ENCODE measurements at regions not wholly inside any gene's neighbourhood (a gene's known extent, or its start where the extent isn't known, plus 50 kb on each side); places are given as distances from the start of the nearest gene placed in this dataset.
"Not testable (repeated sequence)": the region's sequence is repeated elsewhere in the genome, so short reads cannot be mapped to it uniquely, and the experiment has no call there.

DNA sequence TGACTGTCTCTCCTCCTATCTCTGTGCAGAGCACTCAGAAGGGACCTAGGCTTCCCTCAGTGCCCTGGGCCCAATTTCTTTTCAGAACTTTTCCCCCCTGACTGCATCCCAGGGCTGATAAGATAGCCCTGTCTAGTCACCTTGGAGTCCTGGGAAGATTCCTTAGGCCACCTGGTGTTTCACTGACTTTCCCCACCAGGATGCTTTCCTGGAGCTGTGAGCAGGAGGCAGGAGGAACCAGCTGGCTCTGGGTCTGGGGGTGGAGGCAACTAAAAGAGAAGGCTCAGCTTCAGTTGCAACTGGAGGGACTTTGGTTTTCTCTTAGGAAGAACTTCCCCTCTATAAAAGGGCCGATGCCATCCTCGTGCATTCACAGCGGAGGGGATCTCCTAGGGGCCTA lies 115.1 kb downstream of the TNFRSF13B start:
- H3K4me3 ChIP-seq (ENCODE audit: low read depth in 1 of 3, low read length in 3 of 3); H3K4me1 ChIP-seq (ENCODE audit: control insufficient read depth in 4 of 4, insufficient read depth in 4 of 4, low read length in 3 of 4); H3K27me3 ChIP-seq (ENCODE audit: control insufficient read depth in 4 of 4, insufficient read depth in 4 of 4, low read length in 3 of 4); H3K27ac ChIP-seq (ENCODE audit: low read depth in 1 of 2, low read length in 2 of 2); H3K9me3 ChIP-seq (ENCODE audit: control insufficient read depth in 4 of 4, low read length in 3 of 4); H3K9ac ChIP-seq (ENCODE audit: low read depth in 1 of 2, low read length in 2 of 2); H3K36me3 ChIP-seq (ENCODE audit: control insufficient read depth in 4 of 4, insufficient read depth in 3 of 4, low read depth in 1 of 4, low read length in 3 of 4); DNase-seq (ENCODE audit: low spot score): not testable (repeated sequence)
- WGBS = 89% methylated on average over 3 of the region's 3 CpGs

DNA sequence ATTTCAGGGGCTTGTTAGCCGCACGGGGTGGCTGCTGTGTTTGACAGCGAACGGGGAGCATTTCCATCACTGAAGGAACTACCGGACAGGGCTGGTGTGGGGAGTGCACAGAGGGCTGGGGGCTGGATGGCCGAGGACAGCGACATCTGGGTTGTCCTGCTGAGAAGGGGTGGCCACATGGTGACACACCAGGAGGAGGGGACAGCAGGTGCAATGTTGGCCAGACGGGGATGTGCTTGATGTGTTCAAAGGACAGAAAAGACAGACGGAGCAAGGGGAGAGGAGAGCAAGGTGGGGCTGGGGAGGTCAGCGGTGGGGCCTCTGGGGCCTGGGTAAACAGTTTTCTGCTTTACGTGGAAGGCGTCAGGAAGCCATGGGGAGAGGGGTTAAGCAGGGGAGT lies 115.7 kb downstream of the TNFRSF13B start:
- not testable (repeated sequence) for H3K4me3 ChIP-seq (ENCODE audit: low read depth in 1 of 3, low read length in 3 of 3); DNase-seq (ENCODE audit: low spot score); H3K27me3 ChIP-seq (ENCODE audit: control insufficient read depth in 4 of 4, insufficient read depth in 4 of 4, low read length in 3 of 4); H3K9me3 ChIP-seq (ENCODE audit: control insufficient read depth in 4 of 4, low read length in 3 of 4); H3K36me3 ChIP-seq (ENCODE audit: control insufficient read depth in 4 of 4, insufficient read depth in 3 of 4, low read depth in 1 of 4, low read length in 3 of 4); H3K9ac ChIP-seq (ENCODE audit: low read depth in 1 of 2, low read length in 2 of 2); H3K27ac ChIP-seq (ENCODE audit: low read depth in 1 of 2, low read length in 2 of 2); H3K4me1 ChIP-seq (ENCODE audit: control insufficient read depth in 4 of 4, insufficient read depth in 4 of 4, low read length in 3 of 4)
- WGBS = 84% methylated on average over 12 of the region's 12 CpGs

GRCh38 chr17:16854636-16855035 lies 117.3 kb downstream of the TNFRSF13B start:
- not testable (repeated sequence) for H3K9ac ChIP-seq (ENCODE audit: low read depth in 1 of 2, low read length in 2 of 2); H3K4me1 ChIP-seq (ENCODE audit: control insufficient read depth in 4 of 4, insufficient read depth in 4 of 4, low read length in 3 of 4); H3K27ac ChIP-seq (ENCODE audit: low read depth in 1 of 2, low read length in 2 of 2); H3K9me3 ChIP-seq (ENCODE audit: control insufficient read depth in 4 of 4, low read length in 3 of 4); H3K4me3 ChIP-seq (ENCODE audit: low read depth in 1 of 3, low read length in 3 of 3); H3K36me3 ChIP-seq (ENCODE audit: control insufficient read depth in 4 of 4, insufficient read depth in 3 of 4, low read depth in 1 of 4, low read length in 3 of 4); H3K27me3 ChIP-seq (ENCODE audit: control insufficient read depth in 4 of 4, insufficient read depth in 4 of 4, low read length in 3 of 4); DNase-seq (ENCODE audit: low spot score)
- WGBS = 89% methylated on average over 5 of the region's 5 CpGs

DNA sequence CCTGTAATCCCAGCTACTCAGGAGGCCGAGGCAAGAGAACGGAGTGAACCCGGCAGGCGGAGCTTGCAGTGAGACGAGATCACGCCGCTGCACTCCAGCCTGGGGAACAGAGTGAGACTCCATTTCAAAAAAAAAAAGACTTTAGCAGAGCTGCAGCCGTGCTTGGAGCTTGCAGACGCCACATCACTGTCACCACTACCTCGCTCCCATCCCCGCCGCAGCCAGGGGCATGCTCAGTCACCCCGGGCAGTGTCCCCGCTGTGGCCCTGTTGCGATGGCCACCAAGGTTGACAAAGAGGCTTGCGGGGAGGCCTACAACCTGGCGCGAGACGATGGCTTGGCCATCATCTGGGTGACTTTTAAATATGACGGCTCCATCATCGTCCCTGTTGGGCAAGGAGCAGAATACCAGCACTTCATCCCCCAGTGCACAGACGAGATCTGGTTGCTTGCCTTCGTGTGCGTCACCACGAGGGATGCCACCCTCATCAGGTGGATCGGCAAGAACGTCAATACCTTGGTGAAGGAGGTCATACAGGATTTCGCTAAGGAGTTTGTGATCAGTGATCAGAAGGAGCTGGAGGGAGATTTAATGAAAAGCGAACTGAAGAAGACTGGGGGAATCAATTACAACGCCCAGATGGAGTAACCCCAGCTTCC lies 118.1 kb downstream of the TNFRSF13B start:
- H3K4me1 ChIP-seq (ENCODE audit: control insufficient read depth in 4 of 4, insufficient read depth in 4 of 4, low read length in 3 of 4) = no peaks in the 10 kb centered on the region
- H3K9ac ChIP-seq (ENCODE audit: low read depth in 1 of 2, low read length in 2 of 2) = no peak overlapping the region
- TF ChIP-seq EGR1 (IDR thresholded peaks at IDR 0.05; ENCODE audit: low read depth in 2 of 2) = no peak
- TF ChIP-seq FOXA2 (IDR thresholded peaks at IDR 0.05) = no peak
- TF ChIP-seq SP1 (IDR thresholded peaks at IDR 0.05) = no peak
- no peak for TF ChIP-seq TAF1 (conservative IDR thresholded peaks at IDR 0.05)
- no peak overlapping the region for H3K4me3 ChIP-seq (ENCODE audit: low read depth in 1 of 3, low read length in 3 of 3)
- no peaks in the 10 kb centered on the region for H3K36me3 ChIP-seq (ENCODE audit: control insufficient read depth in 4 of 4, insufficient read depth in 3 of 4, low read depth in 1 of 4, low read length in 3 of 4)
- no peaks in the 10 kb centered on the region for H3K9me3 ChIP-seq (ENCODE audit: control insufficient read depth in 4 of 4, low read length in 3 of 4)
- no peaks in the 10 kb centered on the region for H3K27me3 ChIP-seq (ENCODE audit: control insufficient read depth in 4 of 4, insufficient read depth in 4 of 4, low read length in 3 of 4)
- 92% methylated on average over 30 of the region's 30 CpGs for WGBS
- DNase-seq (ENCODE audit: low spot score) = no peak
- H3K27ac ChIP-seq (ENCODE audit: low read depth in 1 of 2, low read length in 2 of 2) = no peak overlapping the region

DNA sequence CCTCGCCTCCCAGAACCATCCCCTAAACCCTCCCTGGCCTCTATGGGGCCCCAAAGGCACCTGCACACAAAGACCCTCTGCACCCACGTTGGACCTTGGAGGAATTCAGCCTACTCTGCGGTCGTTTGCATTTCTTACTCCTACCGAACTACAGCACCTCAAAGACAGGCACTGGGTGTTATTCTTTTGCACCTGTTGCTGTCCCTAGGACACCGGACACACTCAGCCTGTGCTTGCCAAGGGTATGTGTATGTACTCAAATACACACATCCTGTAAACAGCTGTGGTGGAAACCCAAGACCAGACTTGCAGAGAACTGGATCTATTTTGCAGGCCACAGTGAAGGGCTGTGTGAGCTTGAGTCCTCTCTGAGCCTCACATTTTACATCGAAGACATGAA lies 122.1 kb downstream of the TNFRSF13B start:
- 81% methylated on average over 6 of the region's 7 CpGs for WGBS
- DNase-seq (ENCODE audit: low spot score); H3K27ac ChIP-seq (ENCODE audit: low read depth in 1 of 2, low read length in 2 of 2); H3K4me1 ChIP-seq (ENCODE audit: control insufficient read depth in 4 of 4, insufficient read depth in 4 of 4, low read length in 3 of 4); H3K9ac ChIP-seq (ENCODE audit: low read depth in 1 of 2, low read length in 2 of 2); H3K36me3 ChIP-seq (ENCODE audit: control insufficient read depth in 4 of 4, insufficient read depth in 3 of 4, low read depth in 1 of 4, low read length in 3 of 4); H3K27me3 ChIP-seq (ENCODE audit: control insufficient read depth in 4 of 4, insufficient read depth in 4 of 4, low read length in 3 of 4); H3K4me3 ChIP-seq (ENCODE audit: low read depth in 1 of 3, low read length in 3 of 3); H3K9me3 ChIP-seq (ENCODE audit: control insufficient read depth in 4 of 4, low read length in 3 of 4): not testable (repeated sequence)

DNA sequence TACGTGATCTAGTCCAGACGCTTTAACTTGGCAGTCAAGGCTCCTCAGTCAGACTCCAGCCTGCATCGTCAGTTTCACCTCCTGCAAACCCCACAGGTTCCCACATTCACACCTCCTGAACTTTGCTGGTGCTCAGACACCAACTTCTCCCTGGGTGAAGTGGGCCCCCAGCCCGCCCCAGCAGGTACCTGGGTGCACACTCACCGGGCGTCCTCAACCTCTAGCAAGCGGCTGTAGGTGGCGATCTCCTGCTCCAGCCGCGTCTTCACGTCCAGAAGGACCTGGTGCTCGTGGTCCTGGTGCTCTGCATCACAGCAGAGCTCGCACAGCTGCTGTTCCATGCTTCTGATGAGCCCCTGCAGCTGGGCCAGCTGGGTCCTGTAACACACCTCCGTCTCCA lies 122.9 kb downstream of the TNFRSF13B start:
- H3K4me3 ChIP-seq (ENCODE audit: low read depth in 1 of 3, low read length in 3 of 3); H3K36me3 ChIP-seq (ENCODE audit: control insufficient read depth in 4 of 4, insufficient read depth in 3 of 4, low read depth in 1 of 4, low read length in 3 of 4); H3K27ac ChIP-seq (ENCODE audit: low read depth in 1 of 2, low read length in 2 of 2); H3K9ac ChIP-seq (ENCODE audit: low read depth in 1 of 2, low read length in 2 of 2); H3K4me1 ChIP-seq (ENCODE audit: control insufficient read depth in 4 of 4, insufficient read depth in 4 of 4, low read length in 3 of 4); DNase-seq (ENCODE audit: low spot score); H3K9me3 ChIP-seq (ENCODE audit: control insufficient read depth in 4 of 4, low read length in 3 of 4); H3K27me3 ChIP-seq (ENCODE audit: control insufficient read depth in 4 of 4, insufficient read depth in 4 of 4, low read length in 3 of 4): not testable (repeated sequence)
- WGBS = 84% methylated on average over 9 of the region's 14 CpGs

- not testable (repeated sequence) for H3K9me3 ChIP-seq (ENCODE audit: control insufficient read depth in 4 of 4, low read length in 3 of 4); H3K27ac ChIP-seq (ENCODE audit: low read depth in 1 of 2, low read length in 2 of 2); H3K27me3 ChIP-seq (ENCODE audit: control insufficient read depth in 4 of 4, insufficient read depth in 4 of 4, low read length in 3 of 4); H3K36me3 ChIP-seq (ENCODE audit: control insufficient read depth in 4 of 4, insufficient read depth in 3 of 4, low read depth in 1 of 4, low read length in 3 of 4); H3K4me1 ChIP-seq (ENCODE audit: control insufficient read depth in 4 of 4, insufficient read depth in 4 of 4, low read length in 3 of 4); H3K4me3 ChIP-seq (ENCODE audit: low read depth in 1 of 3, low read length in 3 of 3); H3K9ac ChIP-seq (ENCODE audit: low read depth in 1 of 2, low read length in 2 of 2); DNase-seq (ENCODE audit: low spot score)
- WGBS = 89% methylated on average over 2 of the region's 9 CpGs
These were observed 126.8 kb downstream of the TNFRSF13B start for GRCh38 chr17:16845098-16845497.

DNA sequence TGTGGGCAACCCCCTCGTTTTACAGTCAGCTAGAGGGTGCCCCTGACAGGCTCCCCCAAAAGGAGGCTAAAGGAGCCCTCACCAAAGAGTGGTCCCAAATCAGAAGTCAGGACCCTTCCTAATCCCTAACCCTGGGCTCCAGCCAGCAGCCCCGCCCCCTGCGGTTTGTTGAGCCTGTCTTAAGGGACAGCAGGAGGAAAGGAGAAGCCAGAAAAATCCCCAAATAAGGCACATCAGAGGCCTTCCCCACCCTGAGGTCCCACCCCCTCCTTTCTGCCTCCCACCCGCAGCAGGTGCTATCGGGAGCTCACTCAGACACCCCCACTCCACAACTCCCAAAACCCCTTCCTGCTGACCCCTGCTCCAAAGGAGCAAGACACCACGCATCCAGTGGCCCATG lies 127.2 kb downstream of the TNFRSF13B start:
- 92% methylated on average over 3 of the region's 6 CpGs for WGBS
- not testable (repeated sequence) for DNase-seq (ENCODE audit: low spot score); H3K4me3 ChIP-seq (ENCODE audit: low read depth in 1 of 3, low read length in 3 of 3); H3K9ac ChIP-seq (ENCODE audit: low read depth in 1 of 2, low read length in 2 of 2); H3K27ac ChIP-seq (ENCODE audit: low read depth in 1 of 2, low read length in 2 of 2); H3K36me3 ChIP-seq (ENCODE audit: control insufficient read depth in 4 of 4, insufficient read depth in 3 of 4, low read depth in 1 of 4, low read length in 3 of 4); H3K4me1 ChIP-seq (ENCODE audit: control insufficient read depth in 4 of 4, insufficient read depth in 4 of 4, low read length in 3 of 4); H3K9me3 ChIP-seq (ENCODE audit: control insufficient read depth in 4 of 4, low read length in 3 of 4); H3K27me3 ChIP-seq (ENCODE audit: control insufficient read depth in 4 of 4, insufficient read depth in 4 of 4, low read length in 3 of 4)

All from liver (tissue), 7 donors.